GM04504 (cell line): ENCODE measurements at regions not wholly inside any gene's neighbourhood (a gene's known extent, or its start where the extent isn't known, plus 50 kb on each side); places are given as distances from the start of the nearest gene placed in this dataset.

Experiments
- DNase-seq: peaks from one replicate; pipeline ENCODE4 v3.0.0-alpha.2; 2012; ENCODE audit warnings: low read depth

DNA sequence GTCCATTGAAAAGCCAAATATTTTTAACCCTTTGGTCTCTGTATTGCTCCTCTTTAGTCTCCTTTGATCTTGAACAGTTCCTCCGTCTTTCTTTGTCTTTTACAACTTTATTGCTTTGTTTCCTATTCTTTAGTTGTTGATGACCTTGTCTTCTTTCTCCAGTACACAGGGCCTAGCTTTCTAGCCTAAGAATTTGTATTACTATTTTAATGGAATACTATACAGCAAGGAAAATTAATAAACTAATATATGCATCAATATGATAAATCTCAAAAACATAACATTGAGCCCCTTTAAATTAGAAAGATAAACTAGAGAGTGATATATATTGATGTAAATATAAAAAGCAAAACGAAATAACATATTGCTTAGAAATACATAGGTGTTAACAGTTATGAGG lies 88.7 kb downstream of the NR1D2 start:
- no peak for DNase-seq

DNA sequence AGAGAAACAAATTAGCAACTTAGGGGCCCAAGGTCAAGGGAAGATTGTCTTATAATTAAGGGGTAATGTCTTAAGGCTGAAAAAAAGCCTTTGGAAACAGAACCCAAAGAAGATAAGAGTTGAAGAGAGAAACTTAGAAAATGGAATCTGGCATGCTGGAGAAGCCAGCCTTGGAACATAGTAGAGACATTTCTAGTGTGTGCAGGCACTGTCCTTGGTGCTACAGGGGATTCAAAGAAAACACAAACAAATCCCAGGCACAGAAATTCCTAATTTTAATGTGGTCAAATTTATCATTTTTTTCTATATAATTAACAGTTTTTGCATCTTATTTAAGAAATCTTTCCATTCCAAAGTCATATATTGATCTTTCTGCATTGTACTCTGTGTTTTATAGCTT lies 89.4 kb downstream of the NR1D2 start:
- DNase-seq, result no peak

- DNase-seq, result no peak
Measured at GRCh38 chr3:24037971-24038370, 92.9 kb downstream of the NR1D2 start.

DNA sequence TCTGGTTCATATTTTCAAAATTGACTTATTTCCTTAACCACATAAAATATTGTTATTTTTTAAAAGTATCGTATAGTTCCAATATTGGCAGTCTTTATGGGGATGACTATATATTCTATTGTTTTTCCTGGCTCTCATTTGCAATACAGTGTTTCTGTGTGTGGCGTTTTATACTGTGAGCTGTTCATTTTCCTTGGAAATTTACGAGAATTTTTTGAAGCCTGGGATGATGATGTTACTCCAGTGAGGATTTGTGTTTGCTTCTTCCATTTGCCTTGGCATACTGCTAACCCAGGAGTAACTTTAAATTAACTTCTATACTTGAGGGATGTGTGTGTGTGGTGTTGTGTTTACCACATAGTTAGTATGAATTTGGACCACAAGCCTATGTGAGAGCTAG lies 95.2 kb downstream of the NR1D2 start:
- no peak for DNase-seq

- DNase-seq, result no peak
Measured at GRCh38 chr3:24042174-24043059, 97.3 kb downstream of the NR1D2 start.

- no peak for DNase-seq
Measured at GRCh38 chr3:24043168-24043567, 98.1 kb downstream of the NR1D2 start.

DNA sequence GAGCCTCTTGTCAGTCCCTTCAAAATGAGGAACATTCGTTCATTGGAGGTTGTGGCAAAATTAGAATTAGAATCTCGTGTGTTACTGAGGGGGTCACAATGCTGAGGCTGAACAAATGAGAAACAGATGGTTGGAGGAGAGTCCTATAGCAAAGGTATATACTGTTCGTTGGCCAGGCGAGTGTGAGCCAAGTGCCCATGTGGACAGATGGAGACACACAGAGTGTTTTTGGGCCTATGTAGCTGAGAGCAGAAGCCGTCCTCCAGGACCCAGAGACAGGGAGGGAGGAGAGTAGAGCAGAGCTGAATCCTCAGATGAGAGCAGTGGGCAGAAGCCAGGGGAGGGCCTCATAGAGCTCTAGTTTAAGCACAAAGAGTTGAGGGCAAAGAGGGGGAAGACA lies 98.9 kb downstream of the NR1D2 start:
- DNase-seq, result no peak

GRCh38 chr3:24046214-24046613 lies 101.1 kb downstream of the NR1D2 start:
- DNase-seq, result no peak

- DNase-seq, result no peak
Measured at GRCh38 chr3:24047513-24047912, 102.4 kb downstream of the NR1D2 start.

- no peak for DNase-seq
Measured at GRCh38 chr3:24048843-24049242, 103.8 kb downstream of the NR1D2 start.

- no peak for DNase-seq
Measured at GRCh38 chr3:24052446-24052845, 107.4 kb downstream of the NR1D2 start.

GRCh38 chr3:24058940-24059705 lies 114.0 kb downstream of the NR1D2 start:
- DNase-seq, result no peak

- peak; percentile 66 for DNase-seq
Measured at GRCh38 chr3:24060055-24060454, 115.0 kb downstream of the NR1D2 start.

DNA sequence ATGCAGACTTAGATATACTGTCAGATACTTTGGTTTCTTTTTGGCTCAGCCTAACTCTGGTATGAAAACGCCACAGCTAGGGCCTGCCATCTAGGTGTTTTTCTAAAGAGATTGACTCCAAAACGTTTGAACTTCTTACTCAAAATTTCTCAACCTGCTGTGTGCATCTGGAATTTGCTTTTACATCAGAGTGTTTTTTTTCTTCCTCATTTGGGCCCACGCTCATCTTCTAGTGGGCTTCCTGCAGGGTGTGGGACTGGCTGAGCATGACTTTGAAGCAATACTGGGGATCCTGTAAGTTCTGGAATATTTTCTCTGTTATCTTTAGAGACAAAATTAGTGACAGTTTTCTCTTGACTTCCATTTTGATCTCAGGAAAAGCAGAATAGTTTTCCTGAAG lies 117.8 kb downstream of the NR1D2 start:
- no peak for DNase-seq
